ENCODE measurements at regions not wholly inside any gene's neighbourhood (a gene's known extent, or its start where the extent isn't known, plus 50 kb on each side); places are given as distances from the start of the nearest gene placed in this dataset.

- TF ChIP-seq POLR2A (IDR thresholded peaks at IDR 0.05) (no peak), EP300 (IDR thresholded peaks at IDR 0.05) (no peak), CTCF (IDR thresholded peaks at IDR 0.05) (no peak)
Measured at GRCh38 chr3:118501152-118501551, 533.5 kb downstream of the IGSF11 start.
